Glutamatergic neuron (in vitro differentiated cells): ENCODE measurements at regions not wholly inside any gene's neighbourhood (a gene's known extent, or its start where the extent isn't known, plus 50 kb on each side); places are given as distances from the start of the nearest gene placed in this dataset.

Experiments used
- DNase-seq: peaks from one replicate; pipeline ENCODE4 v3.0.0; 2022
- H3K27ac Mint-ChIP-seq: one replicate; pipeline ENCODE4 v1.8.0; 2020; ENCODE audit warnings: mild to moderate bottlenecking, mixed read lengths, inconsistent platforms; ENCODE audit not compliant: unreplicated experiment
- H3K27me3 Mint-ChIP-seq: one replicate; pipeline ENCODE4 v1.8.0; 2020; ENCODE audit warnings: mild to moderate bottlenecking, moderate library complexity, mixed read lengths, inconsistent platforms; ENCODE audit not compliant: unreplicated experiment
- H3K36me3 Mint-ChIP-seq: one replicate; pipeline ENCODE4 v1.8.0; 2020; ENCODE audit warnings: mild to moderate bottlenecking, mixed read lengths, inconsistent platforms; ENCODE audit not compliant: unreplicated experiment
- H3K4me1 Mint-ChIP-seq: one replicate; pipeline ENCODE4 v1.8.0; 2020; ENCODE audit warnings: mild to moderate bottlenecking, low read depth, mixed read lengths, inconsistent platforms; ENCODE audit not compliant: unreplicated experiment
- H3K4me3 Mint-ChIP-seq: one replicate; pipeline ENCODE4 v1.8.0; 2020; ENCODE audit warnings: mild to moderate bottlenecking, mixed read lengths, inconsistent platforms; ENCODE audit not compliant: unreplicated experiment
- H3K9me3 Mint-ChIP-seq: one replicate; pipeline ENCODE4 v1.8.0; 2020; ENCODE audit warnings: mild to moderate bottlenecking, moderate library complexity, mixed read lengths, inconsistent platforms; ENCODE audit not compliant: unreplicated experiment
- CTCF ChIP-seq: fragments of 200-600 bp; sonication (generic); IDR thresholded peaks from one replicate; pipeline ENCODE4 v1.5.0; 2021; ENCODE audit not compliant: partially characterized antibody, unreplicated experiment

- no peak overlapping the region for H3K27ac Mint-ChIP-seq
- H3K4me3 Mint-ChIP-seq, result no peak overlapping the region
- TF ChIP-seq CTCF, result no peak
- H3K27me3 Mint-ChIP-seq, result peaks cover 2% of the 10 kb centered on the region
- H3K9me3 Mint-ChIP-seq, result peaks cover 1% of the 10 kb centered on the region
- peaks cover 5% of the 10 kb centered on the region for H3K36me3 Mint-ChIP-seq
- no peaks in the 10 kb centered on the region for H3K4me1 Mint-ChIP-seq
- no peak for DNase-seq
These were observed 125.3 kb upstream of the STMND1 start for GRCh38 chr6:16976385-16977183.

GRCh38 chr6:16974704-16975359 lies 127.0 kb upstream of the STMND1 start:
- H3K9me3 Mint-ChIP-seq, result peaks cover 1% of the 10 kb centered on the region
- H3K4me3 Mint-ChIP-seq, result no peak overlapping the region
- no peak for TF ChIP-seq CTCF
- no peak overlapping the region for H3K27ac Mint-ChIP-seq
- DNase-seq, result no peak
- no peaks in the 10 kb centered on the region for H3K4me1 Mint-ChIP-seq
- peaks cover 2% of the 10 kb centered on the region for H3K27me3 Mint-ChIP-seq
- peaks cover 5% of the 10 kb centered on the region for H3K36me3 Mint-ChIP-seq

GRCh38 chr6:16974387-16974673 lies 127.5 kb upstream of the STMND1 start:
- Mint-ChIP-seq H3K4me1 (no peaks in the 10 kb centered on the region), H3K27me3 (peaks cover 2% of the 10 kb centered on the region)

GRCh38 chr6:16973545-16974386 lies 128.1 kb upstream of the STMND1 start:
- TF ChIP-seq CTCF, result no peak
- Mint-ChIP-seq H3K36me3 (no peaks in the 10 kb centered on the region), H3K4me3 (no peak overlapping the region), H3K4me1 (no peaks in the 10 kb centered on the region), H3K27me3 (peaks cover 2% of the 10 kb centered on the region), H3K27ac (no peak overlapping the region), H3K9me3 (peaks cover 1% of the 10 kb centered on the region)
- DNase-seq, result no peak

More at GRCh38 chr6:16974387-16974673, 127.5 kb upstream of the STMND1 start:
- Mint-ChIP-seq H3K27ac (no peak overlapping the region), H3K9me3 (peaks cover 1% of the 10 kb centered on the region), H3K4me3 (no peak overlapping the region), H3K36me3 (peaks cover 1% of the 10 kb centered on the region)
- no peak for DNase-seq
- no peak for TF ChIP-seq CTCF

- Mint-ChIP-seq H3K9me3 (peaks cover 1% of the 10 kb centered on the region), H3K27ac (no peak overlapping the region), H3K36me3 (no peaks in the 10 kb centered on the region), H3K4me3 (no peak overlapping the region), H3K4me1 (no peaks in the 10 kb centered on the region), H3K27me3 (peaks cover under 1% of the 10 kb centered on the region)
- no peak for DNase-seq
- TF ChIP-seq CTCF, result no peak
These were observed 128.8 kb upstream of the STMND1 start for GRCh38 chr6:16973051-16973450.
